Caki2 (cell line): ENCODE measurements at regions not wholly inside any gene's neighbourhood (a gene's known extent, or its start where the extent isn't known, plus 50 kb on each side); places are given as distances from the start of the nearest gene placed in this dataset.

Experiments used
- DNase-seq: peaks from one replicate; pipeline ENCODE4 v3.0.0-alpha.2; 2015; ENCODE audit warnings: low read depth
- in situ Hi-C: cut with HindIII; loops from 2 replicates; pipeline ENCODE4 v1.10.0; 2016; ENCODE audit warnings: low sequenced_read_pairs, low pct_unique_long_range_greater_than_20kb, mixed read lengths

- in situ Hi-C loops = no loop called here
- no peak for DNase-seq
Observed at GRCh38 chrX:38973322-38973721, 172.1 kb downstream of the MID1IP1 start.

- in situ Hi-C loops = no loop called here
- DNase-seq = no peak
Observed at GRCh38 chrX:38974542-38974941, 173.3 kb downstream of the MID1IP1 start.

- no peak for DNase-seq
- in situ Hi-C loops = no loop called here
Observed at GRCh38 chrX:38975368-38975942, 174.2 kb downstream of the MID1IP1 start.

DNA sequence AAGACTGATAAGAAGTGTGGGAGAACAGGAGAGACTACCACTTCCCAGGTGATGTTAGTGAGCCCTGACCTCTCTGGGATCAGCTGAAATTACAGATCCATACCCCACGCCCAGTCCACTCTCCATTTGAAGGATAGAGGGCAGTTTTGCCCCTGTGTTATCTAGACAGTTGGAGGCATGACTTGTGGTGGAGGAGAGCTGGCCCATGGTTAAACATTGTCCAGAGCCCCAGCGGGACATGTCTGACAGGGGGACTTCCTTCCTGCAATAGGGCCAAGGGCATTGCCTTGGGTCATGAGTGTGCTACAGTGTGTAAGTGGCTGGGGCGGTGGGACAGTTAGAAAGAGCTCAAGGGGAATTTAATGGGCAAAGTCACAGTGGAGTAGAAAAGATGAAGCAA, 181.1 kb downstream of the MID1IP1 start:
- in situ Hi-C loops = no loop called here
- no peak for DNase-seq

- in situ Hi-C loops = no loop called here
- no peak for DNase-seq
Observed at GRCh38 chrX:38982843-38983242, 181.6 kb downstream of the MID1IP1 start.

DNA sequence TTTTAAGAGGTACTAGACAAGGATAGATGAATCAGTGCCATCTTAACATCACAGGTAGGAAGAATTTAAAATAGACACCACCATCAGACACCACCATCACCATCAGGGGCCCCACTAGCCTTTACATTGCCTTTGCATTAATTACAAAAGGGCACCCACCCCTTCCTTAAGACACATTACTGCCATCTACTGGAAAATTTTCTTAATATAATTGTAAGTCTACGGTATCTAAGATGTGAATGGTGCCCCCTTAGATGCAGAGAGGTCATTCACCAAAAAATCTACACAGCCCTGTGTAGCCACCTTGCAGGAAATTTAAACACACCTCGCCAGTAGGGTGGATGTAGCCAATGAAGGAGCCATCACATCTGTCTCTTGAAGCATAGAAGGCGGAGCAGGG, 184.1 kb downstream of the MID1IP1 start:
- in situ Hi-C loops = no loop called here
- peak; percentile 7 for DNase-seq

GRCh38 chrX:38985945-38986344, 184.7 kb downstream of the MID1IP1 start:
- in situ Hi-C loops = no loop called here

GRCh38 chrX:38986586-38986985, 185.3 kb downstream of the MID1IP1 start:
- in situ Hi-C loops = no loop called here
- no peak for DNase-seq

More at GRCh38 chrX:38985945-38986344, 184.7 kb downstream of the MID1IP1 start:
- DNase-seq = no peak

GRCh38 chrX:38987198-38987651, 186.0 kb downstream of the MID1IP1 start:
- no peak for DNase-seq
- in situ Hi-C loops = no loop called here

- in situ Hi-C loops = no loop called here
- no peak for DNase-seq
Observed at GRCh38 chrX:38988301-38988700, 187.0 kb downstream of the MID1IP1 start.

GRCh38 chrX:38989076-38989475, 187.8 kb downstream of the MID1IP1 start:
- in situ Hi-C loops = no loop called here
- no peak for DNase-seq

- DNase-seq = no peak
- in situ Hi-C loops = no loop called here
Observed at GRCh38 chrX:38991656-38992440, 190.6 kb downstream of the MID1IP1 start.

- in situ Hi-C loops = no loop called here
- no peak for DNase-seq
Observed at GRCh38 chrX:38992441-38993096, 191.3 kb downstream of the MID1IP1 start.

DNA sequence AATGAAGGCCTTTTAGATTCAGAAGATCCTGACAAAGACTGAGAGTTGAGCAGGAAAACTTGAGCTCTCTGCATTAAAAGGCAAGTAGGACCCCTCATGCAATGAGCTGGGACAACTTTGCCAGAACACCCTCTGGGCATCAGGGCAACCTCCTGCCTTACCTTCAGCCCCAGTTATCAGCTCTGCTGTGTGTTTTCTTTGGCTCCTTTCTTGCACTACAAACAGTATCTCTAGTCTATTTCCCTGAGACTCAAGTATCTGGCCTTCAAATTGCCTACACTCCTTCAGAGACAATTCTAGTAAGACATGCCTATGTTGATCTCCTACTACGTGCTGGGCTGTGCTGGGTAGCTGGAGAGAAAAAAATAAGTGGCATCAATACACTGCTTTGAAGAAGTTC, 192.2 kb downstream of the MID1IP1 start:
- in situ Hi-C loops = no loop called here
- DNase-seq = no peak

- in situ Hi-C loops = no loop called here
- no peak for DNase-seq
Observed at GRCh38 chrX:38999099-38999498, 197.8 kb downstream of the MID1IP1 start.

- in situ Hi-C loops = no loop called here
- no peak for DNase-seq
Observed at GRCh38 chrX:38999967-39000745, 198.9 kb downstream of the MID1IP1 start.

DNA sequence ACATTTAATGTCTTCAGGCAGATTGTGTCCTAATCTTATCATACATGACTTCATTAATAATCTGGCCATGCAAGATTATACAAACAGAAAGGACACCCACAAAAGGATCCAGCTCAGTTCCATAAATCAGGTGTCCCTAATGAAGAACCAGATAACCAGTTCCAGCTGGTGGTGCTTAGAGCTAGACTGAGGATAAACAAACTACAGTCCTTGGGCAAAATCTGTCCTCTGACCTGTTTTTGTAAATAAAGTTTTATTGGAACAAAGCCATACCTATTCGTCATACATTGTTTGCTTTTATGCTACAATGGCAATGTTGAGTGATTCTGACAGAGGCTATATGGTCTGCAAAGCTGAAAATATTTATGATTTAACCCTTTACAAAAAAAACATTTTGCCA, 199.5 kb downstream of the MID1IP1 start:
- DNase-seq = no peak

GRCh38 chrX:39002466-39002865, 201.2 kb downstream of the MID1IP1 start:
- in situ Hi-C loops = no loop called here
- DNase-seq = no peak

More for the DNA sequence above, 199.5 kb downstream of the MID1IP1 start:
- in situ Hi-C loops = no loop called here

DNA sequence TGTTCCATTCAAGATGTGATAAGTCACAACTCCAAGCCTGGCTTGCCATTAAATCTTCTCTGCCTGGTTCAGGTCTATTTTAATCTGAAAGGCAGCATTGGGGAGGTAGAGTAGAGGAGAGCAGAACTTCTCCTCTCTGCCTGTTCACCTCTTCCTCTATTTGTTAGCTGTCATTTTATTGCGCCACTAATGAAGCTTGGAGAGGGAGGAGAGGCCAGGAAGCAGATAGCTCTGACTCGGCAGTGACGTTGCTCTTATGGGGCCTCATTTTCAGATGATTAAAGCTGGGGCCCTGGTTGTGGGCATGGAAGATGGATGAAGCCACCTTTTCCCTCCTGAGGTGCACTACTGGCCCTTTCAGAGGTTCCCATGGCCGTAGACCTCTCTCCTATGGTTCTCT, 207.3 kb downstream of the MID1IP1 start:
- in situ Hi-C loops = no loop called here
- DNase-seq = no peak
